Activated CD8-positive, alpha-beta T cell treated with anti-CD3 and anti-CD28 coated beads, Interleukin-2, amount 10 ng/mL, durations not matched to agents 7 days and 5 days (primary cell): ENCODE measurements at regions not wholly inside any gene's neighbourhood (a gene's known extent, or its start where the extent isn't known, plus 50 kb on each side); places are given as distances from the start of the nearest gene placed in this dataset.

Experiments
- ATAC-seq: fragments of 150-1000 bp; cut with Tn5 transposase; one replicate; pipeline ENCODE4 v1.10.0; 2021; ENCODE audit warnings: moderate library complexity
- CTCF ChIA-PET: fragments of 350-600 bp; sonication (Branson Sonifier 250); formaldehyde crosslinking; loops from one replicate; lab custom pipeline; 2021; ENCODE audit warnings: antibody characterized with exemption; lab: Charles Lee
- POLR2A ChIA-PET: fragments of 350-600 bp; sonication (Branson Sonifier 250); formaldehyde crosslinking; loops from one replicate; lab custom pipeline; 2021; ENCODE audit warnings: antibody characterized with exemption; lab: Charles Lee
- DNase-seq: peaks from one replicate; pipeline ENCODE4 v3.0.0-alpha.2; 2020
- H3K27ac Mint-ChIP-seq: one replicate; pipeline ENCODE4 v1.8.0; 2021; ENCODE audit warnings: mild to moderate bottlenecking, mixed read lengths
- H3K27me3 Mint-ChIP-seq: one replicate; pipeline ENCODE4 v1.8.0; 2021; ENCODE audit warnings: low read depth, mixed read lengths
- H3K36me3 Mint-ChIP-seq: one replicate; pipeline ENCODE4 v1.8.0; 2021; ENCODE audit warnings: low read depth, mixed read lengths
- H3K4me1 Mint-ChIP-seq: one replicate; pipeline ENCODE4 v1.8.0; 2021; ENCODE audit warnings: low read depth, mixed read lengths
- H3K4me3 Mint-ChIP-seq: one replicate; pipeline ENCODE4 v1.8.0; 2021; ENCODE audit warnings: mild to moderate bottlenecking, mixed read lengths
- H3K9me3 Mint-ChIP-seq: one replicate; pipeline ENCODE4 v1.8.0; 2022; ENCODE audit warnings: mixed read lengths; ENCODE audit not compliant: insufficient read depth

DNA sequence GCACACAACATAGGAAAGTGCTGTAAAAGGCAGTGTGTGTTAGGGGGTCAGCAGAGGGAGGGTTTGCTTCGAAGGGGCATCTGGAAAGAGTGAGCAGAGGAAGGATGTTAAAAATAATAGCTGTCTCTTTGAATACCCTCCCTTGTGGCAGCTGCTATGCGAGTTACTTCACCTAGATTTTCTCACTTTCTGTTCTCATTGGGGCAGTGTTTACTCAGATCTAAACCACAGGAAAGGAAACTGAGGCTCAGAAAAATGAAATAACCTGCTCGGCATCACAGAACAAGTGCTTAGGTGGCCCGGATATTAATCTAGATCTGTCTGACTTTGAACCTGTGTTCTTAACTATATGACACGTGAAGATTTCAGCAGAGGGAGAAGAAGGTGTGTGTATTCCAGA is 125.3 kb downstream of the C11orf91 start:
- ChIA-PET POLR2A (interaction anchor here (0.7 kb wide), 1 partner anchor 156 kb away, joined by 3 read pairs; no protein-coding TSS in a partner anchor), CTCF (interaction anchor here (0.5 kb wide), 1 partner anchor 10 kb away, joined by 3 read pairs; no protein-coding TSS in a partner anchor)
- DNase-seq (no peak), ATAC-seq (no peak)
- Mint-ChIP-seq H3K9me3 (no peaks in the 10 kb centered on the region), H3K4me1 (no peaks in the 10 kb centered on the region), H3K36me3 (no peaks in the 10 kb centered on the region), H3K27me3 (peaks cover 3% of the 10 kb centered on the region), H3K27ac (no peak overlapping the region), H3K4me3 (no peak overlapping the region)

GRCh38 chr11:33574331-33574730 is 126.3 kb downstream of the C11orf91 start:
- ChIA-PET POLR2A (no interaction called here), CTCF (no interaction called here)
- Mint-ChIP-seq H3K4me1 (no peaks in the 10 kb centered on the region), H3K27me3 (peaks cover 4% of the 10 kb centered on the region), H3K9me3 (no peaks in the 10 kb centered on the region), H3K4me3 (no peak overlapping the region), H3K36me3 (no peaks in the 10 kb centered on the region), H3K27ac (no peak overlapping the region)
- ATAC-seq (no peak), DNase-seq (no peak)

GRCh38 chr11:33569333-33569732 is 131.3 kb downstream of the C11orf91 start:
- no peaks in the 10 kb centered on the region for H3K4me1 Mint-ChIP-seq
- ChIA-PET POLR2A (no interaction called here), CTCF (no interaction called here)
- ATAC-seq (no peak), DNase-seq (no peak)
- H3K4me3 Mint-ChIP-seq = no peak overlapping the region
- H3K36me3 Mint-ChIP-seq = no peaks in the 10 kb centered on the region
- H3K9me3 Mint-ChIP-seq = no peaks in the 10 kb centered on the region
- H3K27ac Mint-ChIP-seq = no peak overlapping the region
- H3K27me3 Mint-ChIP-seq = peaks cover 5% of the 10 kb centered on the region

- Mint-ChIP-seq H3K27me3 (peaks cover 8% of the 10 kb centered on the region), H3K9me3 (no peaks in the 10 kb centered on the region), H3K4me3 (no peak overlapping the region), H3K27ac (no peak overlapping the region), H3K36me3 (no peaks in the 10 kb centered on the region), H3K4me1 (no peaks in the 10 kb centered on the region)
- DNase-seq (no peak), ATAC-seq (no peak)
- ChIA-PET POLR2A (no interaction called here), CTCF (no interaction called here)
These were observed 133.6 kb downstream of the C11orf91 start for GRCh38 chr11:33567004-33567403.

GRCh38 chr11:33564856-33565453 is 135.7 kb downstream of the C11orf91 start:
- Mint-ChIP-seq H3K4me3 (no peak overlapping the region), H3K36me3 (no peaks in the 10 kb centered on the region), H3K4me1 (no peaks in the 10 kb centered on the region), H3K27ac (no peak overlapping the region), H3K27me3 (peaks cover 6% of the 10 kb centered on the region), H3K9me3 (no peaks in the 10 kb centered on the region)
- CTCF ChIA-PET = interaction anchor here (0.6 kb wide), 1 partner anchor 11 kb away, joined by 3 read pairs; no protein-coding TSS in a partner anchor
- no peak for ATAC-seq
- POLR2A ChIA-PET = no interaction called here
- no peak for DNase-seq

DNA sequence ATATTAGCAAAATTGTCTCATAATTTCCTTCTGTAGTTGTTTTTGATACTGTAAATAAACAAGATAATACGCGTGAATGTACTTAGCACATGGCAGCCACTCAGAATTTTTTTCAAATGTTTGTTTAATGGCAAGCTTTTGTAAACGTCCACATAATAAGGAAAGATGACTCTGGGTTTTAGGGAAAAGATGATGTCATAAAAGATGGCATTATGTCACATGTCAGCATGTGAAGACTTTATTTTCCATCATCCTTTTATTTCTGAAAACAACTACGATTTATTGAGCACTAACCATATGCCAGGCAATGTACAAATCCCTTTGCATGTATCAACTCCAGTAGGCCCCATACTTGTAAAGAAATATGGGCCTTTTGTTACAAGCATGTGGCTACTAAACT is 139.9 kb downstream of the C11orf91 start:
- peaks cover 9% of the 10 kb centered on the region for H3K27me3 Mint-ChIP-seq
- DNase-seq = no peak
- POLR2A ChIA-PET = no interaction called here
- no peaks in the 10 kb centered on the region for H3K9me3 Mint-ChIP-seq
- ATAC-seq = no peak
- H3K36me3 Mint-ChIP-seq = no peaks in the 10 kb centered on the region
- H3K4me1 Mint-ChIP-seq = peaks cover 3% of the 10 kb centered on the region
- CTCF ChIA-PET = interaction anchor here (1.3 kb wide), 1 partner anchor 17 kb away, joined by 5 read pairs; no protein-coding TSS in a partner anchor
- no peak overlapping the region for H3K27ac Mint-ChIP-seq
- H3K4me3 Mint-ChIP-seq = no peak overlapping the region

DNA sequence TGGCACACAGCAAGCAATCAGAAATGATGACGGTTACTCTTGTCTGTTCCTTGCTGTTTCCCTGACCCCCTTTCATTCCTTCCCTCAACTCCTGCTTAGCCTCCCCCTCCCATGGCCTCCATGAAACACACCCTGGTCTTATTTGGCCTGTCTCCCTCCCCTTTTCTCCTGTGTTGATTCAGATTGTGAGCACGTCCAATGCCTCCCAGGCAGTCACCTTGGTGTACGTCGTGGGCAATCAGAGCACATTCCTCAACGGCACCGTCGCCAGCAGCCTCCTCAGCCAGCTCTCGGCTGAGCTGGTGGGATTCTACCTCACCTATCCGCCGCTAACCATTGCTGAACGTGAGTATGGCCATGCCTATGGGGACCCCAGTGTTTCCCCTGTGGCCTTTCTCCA is 141.1 kb downstream of the C11orf91 start:
- H3K4me3 Mint-ChIP-seq = no peak overlapping the region
- H3K4me1 Mint-ChIP-seq = peaks cover 3% of the 10 kb centered on the region
- DNase-seq (no peak), ATAC-seq (no peak)
- peaks cover 9% of the 10 kb centered on the region for H3K27me3 Mint-ChIP-seq
- H3K27ac Mint-ChIP-seq = no peak overlapping the region
- POLR2A ChIA-PET = no interaction called here
- H3K9me3 Mint-ChIP-seq = no peaks in the 10 kb centered on the region
- CTCF ChIA-PET = interaction anchor here (0.6 kb wide), 1 partner anchor 245 kb away, joined by 3 read pairs; no protein-coding TSS in a partner anchor
- no peaks in the 10 kb centered on the region for H3K36me3 Mint-ChIP-seq

DNA sequence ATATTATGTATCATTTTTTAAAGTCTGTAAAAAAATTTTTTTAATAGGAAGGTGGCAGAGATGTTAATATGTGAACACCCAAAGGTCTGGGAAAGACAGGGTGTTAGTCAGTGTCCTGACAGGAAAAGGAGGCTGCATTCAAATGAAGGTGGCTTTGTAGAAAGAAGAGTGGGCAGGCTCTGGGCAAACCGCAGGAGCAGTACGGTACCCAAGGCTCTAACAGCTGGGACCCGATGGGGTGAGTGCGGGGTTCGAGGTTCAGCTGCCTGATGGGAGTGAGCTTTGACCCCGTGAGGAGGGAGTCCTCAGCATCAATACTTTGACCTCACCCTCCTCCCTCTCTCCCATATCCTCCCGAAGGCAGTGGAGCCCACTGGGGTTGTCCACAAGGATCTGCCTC is 142.5 kb downstream of the C11orf91 start:
- Mint-ChIP-seq H3K9me3 (no peaks in the 10 kb centered on the region), H3K4me1 (peaks cover 3% of the 10 kb centered on the region), H3K27me3 (peaks cover 6% of the 10 kb centered on the region), H3K36me3 (no peaks in the 10 kb centered on the region), H3K27ac (no peak overlapping the region), H3K4me3 (no peak overlapping the region)
- POLR2A ChIA-PET = no interaction called here
- CTCF ChIA-PET = no interaction called here
- no peak for DNase-seq
- ATAC-seq = no peak

DNA sequence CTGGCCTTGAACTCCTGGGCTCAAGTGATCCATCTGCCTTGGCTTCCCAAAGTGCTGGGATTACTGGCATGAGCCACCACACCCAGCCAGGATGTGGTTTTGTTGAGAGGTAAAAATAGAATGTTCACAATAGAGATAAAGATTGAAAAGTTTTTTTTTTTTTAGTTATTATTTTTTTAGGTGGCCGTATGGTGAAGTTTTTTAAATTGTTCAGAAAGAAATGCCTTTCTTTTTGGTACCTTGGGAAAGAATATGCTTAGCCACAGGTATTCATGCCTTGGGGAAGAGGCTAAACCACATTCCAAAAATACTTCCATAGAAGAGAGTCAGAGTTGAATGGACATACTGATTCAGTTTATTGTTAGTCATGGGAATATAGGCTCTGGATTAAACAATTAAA is 143.4 kb downstream of the C11orf91 start:
- ChIA-PET CTCF (no interaction called here), POLR2A (no interaction called here)
- Mint-ChIP-seq H3K27me3 (peaks cover 6% of the 10 kb centered on the region), H3K36me3 (no peaks in the 10 kb centered on the region), H3K4me1 (peaks cover 3% of the 10 kb centered on the region), H3K27ac (no peak overlapping the region), H3K9me3 (no peaks in the 10 kb centered on the region), H3K4me3 (no peak overlapping the region)
- ATAC-seq (no peak), DNase-seq (no peak)

GRCh38 chr11:33554219-33554618 is 146.4 kb downstream of the C11orf91 start:
- ChIA-PET CTCF (no interaction called here), POLR2A (no interaction called here)
- Mint-ChIP-seq H3K36me3 (no peaks in the 10 kb centered on the region), H3K27ac (no peak overlapping the region), H3K4me3 (no peak overlapping the region), H3K9me3 (no peaks in the 10 kb centered on the region), H3K4me1 (peaks cover 3% of the 10 kb centered on the region), H3K27me3 (peaks cover 9% of the 10 kb centered on the region)
- no peak for DNase-seq
- no peak for ATAC-seq

DNA sequence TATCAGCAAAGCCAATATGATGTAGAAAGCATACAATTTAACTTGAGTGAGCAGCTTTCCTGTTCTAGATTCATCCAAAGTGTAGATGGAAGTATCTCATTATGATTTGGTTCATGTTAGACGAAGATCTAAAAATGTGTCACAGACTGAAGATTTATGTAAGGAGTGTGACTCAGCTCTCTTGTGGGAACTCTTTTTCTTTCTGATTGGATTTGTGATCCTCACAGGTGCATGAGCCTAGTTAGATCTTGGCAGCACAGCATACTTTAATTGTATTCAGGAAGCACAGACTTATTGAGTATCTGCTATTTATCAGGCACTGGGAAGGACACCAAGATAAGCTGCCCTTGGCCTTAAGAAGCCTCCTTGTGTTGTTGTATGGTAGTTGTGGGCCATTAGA is 147.1 kb downstream of the C11orf91 start:
- H3K9me3 Mint-ChIP-seq = no peaks in the 10 kb centered on the region
- DNase-seq (no peak), ATAC-seq (no peak)
- no peak overlapping the region for H3K27ac Mint-ChIP-seq
- H3K27me3 Mint-ChIP-seq = peaks cover 13% of the 10 kb centered on the region
- peaks cover 3% of the 10 kb centered on the region for H3K4me1 Mint-ChIP-seq
- CTCF ChIA-PET = interaction anchor here (0.6 kb wide), 1 partner anchor 10 kb away, joined by 3 read pairs; no protein-coding TSS in a partner anchor
- H3K4me3 Mint-ChIP-seq = no peak overlapping the region
- no peaks in the 10 kb centered on the region for H3K36me3 Mint-ChIP-seq
- POLR2A ChIA-PET = no interaction called here

GRCh38 chr11:33552756-33553155 is 147.9 kb downstream of the C11orf91 start:
- H3K9me3 Mint-ChIP-seq = no peaks in the 10 kb centered on the region
- H3K27me3 Mint-ChIP-seq = peaks cover 16% of the 10 kb centered on the region
- ChIA-PET CTCF (no interaction called here), POLR2A (no interaction called here)
- H3K27ac Mint-ChIP-seq = no peak overlapping the region
- no peak for DNase-seq
- H3K36me3 Mint-ChIP-seq = no peaks in the 10 kb centered on the region
- no peak overlapping the region for H3K4me3 Mint-ChIP-seq
- H3K4me1 Mint-ChIP-seq = peaks cover 3% of the 10 kb centered on the region
- ATAC-seq = no peak

- no peak overlapping the region for H3K4me3 Mint-ChIP-seq
- no peak for DNase-seq
- no peak overlapping the region for H3K27ac Mint-ChIP-seq
- no peaks in the 10 kb centered on the region for H3K36me3 Mint-ChIP-seq
- no peaks in the 10 kb centered on the region for H3K4me1 Mint-ChIP-seq
- no peak for ATAC-seq
- ChIA-PET CTCF (no interaction called here), POLR2A (no interaction called here)
- H3K27me3 Mint-ChIP-seq = peaks cover 17% of the 10 kb centered on the region
- no peaks in the 10 kb centered on the region for H3K9me3 Mint-ChIP-seq
These were observed 149.6 kb downstream of the C11orf91 start for GRCh38 chr11:33551051-33551450.
